Activated CD4-positive, alpha-beta T cell treated with anti-CD3 and anti-CD28 coated beads, Interleukin-2, Interleukin-4, amounts not matched to agents 100 ng/mL and 50 ng/mL, durations not matched to agents 16 hours and 8 hours (primary cell): ENCODE measurements at regions not wholly inside any gene's neighbourhood (a gene's known extent, or its start where the extent isn't known, plus 50 kb on each side); places are given as distances from the start of the nearest gene placed in this dataset.

ENCODE experiments used
- DNase-seq: peaks from one replicate; pipeline ENCODE4 v3.0.0-alpha.2; 2020; ENCODE audit warnings: low spot score

- no peak for DNase-seq
Measured at GRCh38 chr2:138841459-138841858, 61.3 kb upstream of the NXPH2 start.

GRCh38 chr2:138838851-138839620 lies 58.8 kb upstream of the NXPH2 start:
- DNase-seq, result no peak

- DNase-seq, result no peak
Measured at GRCh38 chr2:138831691-138832090, 51.5 kb upstream of the NXPH2 start.

GRCh38 chr2:138831154-138831553 lies 51.0 kb upstream of the NXPH2 start:
- DNase-seq, result no peak

GRCh38 chr2:138830547-138830946 lies 50.4 kb upstream of the NXPH2 start:
- DNase-seq, result no peak
